ENCODE measurements at regions not wholly inside any gene's neighbourhood (a gene's known extent, or its start where the extent isn't known, plus 50 kb on each side); places are given as distances from the start of the nearest gene placed in this dataset.

DNA sequence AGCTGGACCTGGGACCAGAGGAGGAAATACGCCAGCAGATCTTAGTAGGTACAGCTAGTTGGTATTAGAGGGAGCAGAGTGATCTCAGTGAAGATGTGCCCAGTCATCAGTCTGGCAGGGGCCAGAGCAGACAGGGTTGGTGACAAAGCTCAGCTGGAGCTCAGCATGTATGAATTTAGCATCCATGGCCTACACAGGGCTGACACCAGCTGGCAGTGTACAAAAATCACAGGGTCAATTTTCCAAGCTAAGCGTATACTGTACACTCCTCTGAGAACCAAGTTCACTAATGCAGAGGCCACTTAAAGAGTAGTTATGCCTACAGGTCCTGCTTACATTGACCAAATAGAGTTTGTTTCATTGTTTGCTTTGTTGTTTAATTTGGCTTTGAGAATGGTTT lies 146.6 kb downstream of the SLC24A2 start:
- no peaks in the 10 kb centered on the region for H3K27me3 ChIP-seq
- no peaks in the 10 kb centered on the region for H3K36me3 ChIP-seq
- DNase-seq: no peak
- intact Hi-C loops (cut with DNase I): no loop called here
- WGBS, 2 donors: 57 to 76% methylated on average over 2 of the region's 2 CpGs
- H3K4me1 ChIP-seq: no peaks in the 10 kb centered on the region
- H3K27ac ChIP-seq: no peak overlapping the region
- no peaks in the 10 kb centered on the region for H3K9me3 ChIP-seq
- no peak overlapping the region for H3K4me3 ChIP-seq
- TF ChIP-seq POLR2A (IDR thresholded peaks at IDR 0.05): no peak
- no peak for TF ChIP-seq CTCF (IDR thresholded peaks at IDR 0.05)
- no peak for TF ChIP-seq POLR2AphosphoS5 (IDR thresholded peaks at IDR 0.05)
- no peak for TF ChIP-seq EP300 (IDR thresholded peaks at IDR 0.05)

GRCh38 chr9:19641046-19641445 lies 147.8 kb downstream of the SLC24A2 start:
- H3K9me3 ChIP-seq: no peaks in the 10 kb centered on the region
- DNase-seq: no peak
- H3K27ac ChIP-seq: no peak overlapping the region
- intact Hi-C loops (cut with DNase I): no loop called here
- H3K27me3 ChIP-seq: no peaks in the 10 kb centered on the region
- no peak for TF ChIP-seq CTCF (IDR thresholded peaks at IDR 0.05)
- no peak for TF ChIP-seq POLR2A (IDR thresholded peaks at IDR 0.05)
- no peak for TF ChIP-seq POLR2AphosphoS5 (IDR thresholded peaks at IDR 0.05)
- no peak for TF ChIP-seq EP300 (IDR thresholded peaks at IDR 0.05)
- 62 to 76% methylated on average over 2 of the region's 2 CpGs for WGBS, 2 donors
- no peaks in the 10 kb centered on the region for H3K36me3 ChIP-seq
- H3K4me3 ChIP-seq: no peak overlapping the region
- no peaks in the 10 kb centered on the region for H3K4me1 ChIP-seq

- H3K27ac ChIP-seq: no peak overlapping the region
- H3K36me3 ChIP-seq: no peaks in the 10 kb centered on the region
- DNase-seq: no peak
- no peaks in the 10 kb centered on the region for H3K27me3 ChIP-seq
- no peaks in the 10 kb centered on the region for H3K4me1 ChIP-seq
- intact Hi-C loops (cut with DNase I): no loop called here
- H3K4me3 ChIP-seq: no peak overlapping the region
- TF ChIP-seq POLR2AphosphoS5 (IDR thresholded peaks at IDR 0.05) (no peak), CTCF (IDR thresholded peaks at IDR 0.05) (no peak), EP300 (IDR thresholded peaks at IDR 0.05) (no peak), POLR2A (IDR thresholded peaks at IDR 0.05) (no peak)
- H3K9me3 ChIP-seq: no peaks in the 10 kb centered on the region
Measured at GRCh38 chr9:19640014-19640413, 148.8 kb downstream of the SLC24A2 start.

DNA sequence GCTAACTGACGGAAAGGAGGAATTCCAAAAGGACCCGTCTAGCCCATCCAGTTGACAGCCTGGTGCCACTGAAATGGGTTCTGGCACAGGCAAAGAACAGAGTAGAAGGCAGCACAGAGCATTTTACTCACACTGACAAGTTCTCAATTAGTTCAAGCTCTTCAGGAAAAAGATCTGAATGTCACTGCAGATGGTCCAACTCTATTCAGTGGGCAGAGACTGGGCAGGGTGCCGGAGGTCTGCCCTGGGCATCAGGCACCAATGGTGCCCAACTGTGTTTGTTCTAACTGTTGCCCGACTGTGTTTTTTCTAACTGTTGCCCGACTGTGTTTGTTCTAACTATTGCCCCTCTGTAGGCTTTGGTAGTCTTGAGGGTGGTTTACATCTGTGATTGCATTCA lies 151.8 kb downstream of the SLC24A2 start:
- intact Hi-C loops (cut with DNase I): no loop called here
- H3K9me3 ChIP-seq: no peaks in the 10 kb centered on the region
- no peak overlapping the region for H3K4me3 ChIP-seq
- TF ChIP-seq POLR2A (IDR thresholded peaks at IDR 0.05) (no peak), CTCF (IDR thresholded peaks at IDR 0.05) (no peak), EP300 (IDR thresholded peaks at IDR 0.05) (no peak), POLR2AphosphoS5 (IDR thresholded peaks at IDR 0.05) (no peak)
- H3K27ac ChIP-seq: no peak overlapping the region
- no peak for DNase-seq
- no peaks in the 10 kb centered on the region for H3K27me3 ChIP-seq
- WGBS, 2 donors: 71 to 88% methylated on average over 5 of the region's 5 CpGs
- no peaks in the 10 kb centered on the region for H3K36me3 ChIP-seq
- H3K4me1 ChIP-seq: no peaks in the 10 kb centered on the region

GRCh38 chr9:19634881-19635280 lies 154.0 kb downstream of the SLC24A2 start:
- H3K4me3 ChIP-seq: no peak overlapping the region
- no peaks in the 10 kb centered on the region for H3K27me3 ChIP-seq
- TF ChIP-seq POLR2A (IDR thresholded peaks at IDR 0.05) (no peak), EP300 (IDR thresholded peaks at IDR 0.05) (no peak), CTCF (IDR thresholded peaks at IDR 0.05) (no peak), POLR2AphosphoS5 (IDR thresholded peaks at IDR 0.05) (no peak)
- no peaks in the 10 kb centered on the region for H3K4me1 ChIP-seq
- no peaks in the 10 kb centered on the region for H3K36me3 ChIP-seq
- intact Hi-C loops (cut with DNase I): no loop called here
- no peak for DNase-seq
- H3K9me3 ChIP-seq: no peaks in the 10 kb centered on the region
- WGBS, 2 donors: 58 to 73% methylated on average over 2 of the region's 2 CpGs
- no peak overlapping the region for H3K27ac ChIP-seq

Measured in sigmoid colon (tissue), 6 donors.